Esophagus squamous epithelium (tissue), 5 donors: ENCODE measurements at regions not wholly inside any gene's neighbourhood (a gene's known extent, or its start where the extent isn't known, plus 50 kb on each side); places are given as distances from the start of the nearest gene placed in this dataset.

Experiments
- DNase-seq: peaks from one replicate; lab custom pipeline; 2025; lab: John Stamatoyannopoulos, UW
- H3K27ac ChIP-seq, 4 donors: fragments of 200-600 bp; sonication (generic); one replicate each; pipeline ENCODE4 v1.5.1; 2016 to 2019; ENCODE audit warnings: mild to moderate bottlenecking in 1 of 4
- H3K27me3 ChIP-seq, 4 donors: fragments of 200-600 bp; sonication (generic); 1 replicate in 3 of 4; 2 replicates in 1 of 4; pipeline versions ENCODE4 v1.5.1 to v1.6.0; 2017 to 2021; ENCODE audit warnings: antibody characterized with exemption in 1 of 4
- H3K36me3 ChIP-seq, 3 donors: fragments of 200-600 bp; sonication (generic); one replicate each; pipeline ENCODE4 v1.5.1; 2016 to 2019
- H3K4me1 ChIP-seq, 3 donors: fragments of 200-600 bp; sonication (generic); one replicate each; pipeline ENCODE4 v1.5.1; 2017 to 2019
- H3K4me3 ChIP-seq, 4 donors: fragments of 200-600 bp; sonication (generic); 1 replicate in 3 of 4; 2 replicates in 1 of 4; pipeline ENCODE4 v1.5.1; 2016 to 2019; ENCODE audit warnings: mild to moderate bottlenecking in 2 of 4, moderate library complexity in 1 of 4
- H3K9me3 ChIP-seq, 3 donors: fragments of 200-600 bp; sonication (generic); one replicate each; pipeline ENCODE4 v1.5.1; 2016 to 2019
- POLR2A ChIP-seq, 4 donors: fragments of 450-650 bp; IDR thresholded peaks; one replicate each; pipeline ENCODE4 v1.6.1; 2017; ENCODE audit warnings: antibody characterized with exemption in 4 of 4, mild to moderate bottlenecking in 4 of 4, moderate library complexity in 3 of 4
- WGBS, 2 donors: methylation state at CpG; one replicate each; pipeline ENCODE4 v1.1.5; 2018; 5-methylcytosine and 5-hydroxymethylcytosine counted together
- intact Hi-C: fragments of 100-400 bp; cut with DNase I; formaldehyde crosslinking; loops from one replicate; pipeline ENCODE4 v1.15.0; 2022
- TF ChIP-seq, protein P1 (sequence below), 6 experiments: fragments of 450-650 bp in 4 of 6; fragments of 200-600 bp in 2 of 6; sonication (generic) in 2 of 6; IDR thresholded peaks; one replicate each; pipeline ENCODE4 v1.5.1; 2016 to 2019; ENCODE audit warnings: antibody characterized with exemption in 6 of 6, mild to moderate bottlenecking in 4 of 6, moderate library complexity in 4 of 6
- donor health status: DM: yes; HTN: yes; CAD: no.

DNA sequence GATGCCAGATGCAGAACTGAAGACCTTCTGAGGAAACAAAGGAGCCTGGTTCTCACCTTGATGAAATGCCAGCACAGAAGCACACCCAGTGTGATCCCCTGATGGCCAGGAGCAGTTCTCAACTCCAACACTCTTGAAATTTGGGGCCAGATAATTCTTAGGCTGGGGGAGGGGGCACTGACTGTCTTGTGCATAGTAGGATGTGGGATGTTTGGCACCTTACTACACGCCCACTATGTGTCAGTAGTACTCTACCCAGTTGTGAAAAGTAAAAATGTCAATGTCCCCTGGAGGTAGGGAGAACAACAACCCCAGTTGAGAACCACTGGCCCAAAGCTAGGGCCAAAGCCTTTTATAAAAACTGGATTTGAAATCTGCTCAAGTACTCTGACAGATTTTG, 398.3 kb upstream of the ARID1B start:
- 88 to 89% methylated on average over 1 of the region's 1 CpG for WGBS, 2 donors
- no peaks in the 10 kb centered on the region for H3K27me3 ChIP-seq
- no peaks in the 10 kb centered on the region for H3K36me3 ChIP-seq
- H3K4me3 ChIP-seq: no peak overlapping the region
- no peaks in the 10 kb centered on the region for H3K4me1 ChIP-seq
- H3K9me3 ChIP-seq: no peaks in the 10 kb centered on the region
- H3K27ac ChIP-seq: no peak overlapping the region
- intact Hi-C loops: no loop called here
- no peak for DNase-seq
- TF ChIP-seq POLR2A (IDR thresholded peaks at IDR 0.05): no peak
- TF ChIP-seq, protein P1, sequence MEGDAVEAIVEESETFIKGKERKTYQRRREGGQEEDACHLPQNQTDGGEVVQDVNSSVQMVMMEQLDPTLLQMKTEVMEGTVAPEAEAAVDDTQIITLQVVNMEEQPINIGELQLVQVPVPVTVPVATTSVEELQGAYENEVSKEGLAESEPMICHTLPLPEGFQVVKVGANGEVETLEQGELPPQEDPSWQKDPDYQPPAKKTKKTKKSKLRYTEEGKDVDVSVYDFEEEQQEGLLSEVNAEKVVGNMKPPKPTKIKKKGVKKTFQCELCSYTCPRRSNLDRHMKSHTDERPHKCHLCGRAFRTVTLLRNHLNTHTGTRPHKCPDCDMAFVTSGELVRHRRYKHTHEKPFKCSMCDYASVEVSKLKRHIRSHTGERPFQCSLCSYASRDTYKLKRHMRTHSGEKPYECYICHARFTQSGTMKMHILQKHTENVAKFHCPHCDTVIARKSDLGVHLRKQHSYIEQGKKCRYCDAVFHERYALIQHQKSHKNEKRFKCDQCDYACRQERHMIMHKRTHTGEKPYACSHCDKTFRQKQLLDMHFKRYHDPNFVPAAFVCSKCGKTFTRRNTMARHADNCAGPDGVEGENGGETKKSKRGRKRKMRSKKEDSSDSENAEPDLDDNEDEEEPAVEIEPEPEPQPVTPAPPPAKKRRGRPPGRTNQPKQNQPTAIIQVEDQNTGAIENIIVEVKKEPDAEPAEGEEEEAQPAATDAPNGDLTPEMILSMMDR (IDR thresholded peaks at IDR 0.05): no peak

DNA sequence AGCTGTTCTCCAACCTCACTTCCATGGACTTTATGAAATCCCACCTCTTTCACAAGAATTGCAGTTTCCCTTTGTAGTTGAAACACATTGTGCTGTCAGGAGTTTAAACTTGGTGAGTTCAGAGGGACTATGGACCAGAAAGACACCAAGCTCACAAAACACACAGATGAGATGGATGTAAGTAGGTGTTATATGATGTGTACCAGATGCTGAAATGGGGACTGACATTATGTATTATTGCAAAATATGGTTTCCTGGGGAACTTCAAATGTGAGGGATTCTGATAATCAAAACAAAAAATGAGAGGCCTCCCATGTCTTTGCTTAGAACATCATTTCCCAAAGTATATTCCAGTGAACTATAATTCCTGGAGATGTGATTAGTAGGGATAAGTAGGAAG, 401.1 kb upstream of the ARID1B start:
- Histone ChIP-seq H3K27me3 (no peaks in the 10 kb centered on the region), H3K9me3 (no peaks in the 10 kb centered on the region), H3K27ac (no peak overlapping the region), H3K4me1 (no peaks in the 10 kb centered on the region), H3K36me3 (no peaks in the 10 kb centered on the region), H3K4me3 (no peak overlapping the region)
- intact Hi-C loops: no loop called here
- no peak for DNase-seq
- no peak for TF ChIP-seq POLR2A (IDR thresholded peaks at IDR 0.05)
- TF ChIP-seq, protein P1 (IDR thresholded peaks at IDR 0.05): no peak

DNA sequence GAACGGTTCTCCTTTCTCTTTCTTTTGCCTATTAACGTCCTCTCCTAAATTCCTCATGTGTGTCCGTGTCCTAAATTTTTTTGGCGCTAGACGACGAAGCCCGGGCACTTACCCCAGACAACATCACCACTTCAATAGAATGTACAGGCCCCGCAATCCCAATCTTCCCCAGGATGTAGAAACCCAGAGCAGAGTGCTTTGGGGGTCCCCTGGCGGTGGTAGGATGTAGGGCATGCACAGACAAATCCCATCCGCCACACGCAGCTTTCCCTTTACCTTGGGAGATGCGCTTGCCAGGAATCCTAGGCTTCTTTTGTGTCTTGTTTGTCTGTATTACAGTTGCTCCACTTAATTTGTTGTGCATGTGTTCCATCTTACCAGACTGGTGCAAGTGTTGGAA, 417.3 kb upstream of the ARID1B start:
- no peak for DNase-seq
- H3K4me3 ChIP-seq: no peak overlapping the region
- H3K27me3 ChIP-seq: no peaks in the 10 kb centered on the region
- no peaks in the 10 kb centered on the region for H3K9me3 ChIP-seq
- H3K27ac ChIP-seq: no peak overlapping the region
- H3K4me1 ChIP-seq: no peaks in the 10 kb centered on the region
- 94 to 98% methylated on average over 12 of the region's 12 CpGs for WGBS, 2 donors
- intact Hi-C loops: no loop called here
- H3K36me3 ChIP-seq: no peaks in the 10 kb centered on the region
- TF ChIP-seq POLR2A (IDR thresholded peaks at IDR 0.05): no peak
- TF ChIP-seq, protein P1 (IDR thresholded peaks at IDR 0.05): no peak

DNA sequence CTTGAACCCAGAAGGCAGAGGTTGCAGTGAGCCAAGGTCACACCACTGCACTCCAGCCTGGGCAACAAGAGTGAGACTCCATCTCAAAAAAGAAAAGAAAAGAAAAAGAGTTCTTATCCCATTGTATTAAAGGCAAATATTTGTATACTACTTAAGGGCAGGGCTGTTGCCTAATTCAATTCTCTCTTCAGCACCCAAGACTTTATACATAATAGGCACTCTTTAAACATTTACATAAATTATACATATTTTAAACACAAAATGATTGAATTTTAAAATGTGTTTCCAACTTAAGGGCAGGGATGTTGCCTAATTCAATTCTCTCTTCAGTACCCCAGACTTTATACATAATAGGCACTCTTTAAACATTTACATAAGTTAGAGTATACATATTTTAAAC, 424.3 kb upstream of the ARID1B start:
- Histone ChIP-seq H3K27ac (no peak overlapping the region), H3K9me3 (no peaks in the 10 kb centered on the region), H3K27me3 (no peaks in the 10 kb centered on the region), H3K4me1 (no peaks in the 10 kb centered on the region), H3K4me3 (no peak overlapping the region), H3K36me3 (no peaks in the 10 kb centered on the region)
- TF ChIP-seq POLR2A (IDR thresholded peaks at IDR 0.05): no peak
- TF ChIP-seq, protein P1 (IDR thresholded peaks at IDR 0.05): no peak
- no peak for DNase-seq
- intact Hi-C loops: no loop called here

DNA sequence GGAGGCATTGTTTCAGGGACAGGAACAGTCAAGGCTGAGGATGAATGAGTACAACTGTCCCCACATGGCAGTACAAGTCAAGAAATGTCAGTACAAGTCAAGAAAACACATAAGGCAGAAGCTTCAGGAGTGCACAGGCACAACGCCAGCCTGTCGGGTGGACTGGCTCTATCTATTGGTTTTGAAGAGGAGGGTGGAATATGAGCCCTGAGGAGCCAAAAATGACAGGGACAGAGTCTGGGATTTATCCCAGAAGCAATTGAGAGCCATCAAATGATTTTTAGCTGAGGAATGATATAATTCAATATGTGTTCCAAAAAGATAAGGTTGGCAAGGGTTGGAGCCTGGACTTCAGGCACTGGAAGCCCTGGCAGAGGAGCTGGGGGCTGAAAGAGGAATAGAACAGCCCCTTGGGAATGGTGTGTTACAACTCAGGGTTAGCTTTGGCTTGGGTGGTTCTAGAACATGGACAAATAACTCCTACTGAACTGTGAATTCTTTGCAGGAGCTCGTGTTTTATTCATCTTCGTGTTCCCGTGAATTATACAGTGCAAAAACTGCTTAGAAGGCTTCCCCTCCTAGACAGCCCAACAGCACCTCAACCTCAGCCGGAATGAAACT, 425.7 kb upstream of the ARID1B start:
- Histone ChIP-seq H3K4me3 (no peak overlapping the region), H3K9me3 (no peaks in the 10 kb centered on the region), H3K27me3 (no peaks in the 10 kb centered on the region), H3K4me1 (peaks cover 0 to 10% (median 0%) of the 10 kb centered on the region in 3 donors), H3K27ac (no peak overlapping the region), H3K36me3 (no peaks in the 10 kb centered on the region)
- intact Hi-C loops: no loop called here
- TF ChIP-seq, protein P1 (IDR thresholded peaks at IDR 0.05): no peak
- WGBS, 2 donors: 52 to 71% methylated on average over 3 to 6 of the region's 6 CpGs
- no peak for DNase-seq
